GM20000 (cell line): ENCODE measurements at regions not wholly inside any gene's neighbourhood (a gene's known extent, or its start where the extent isn't known, plus 50 kb on each side); places are given as distances from the start of the nearest gene placed in this dataset.

Source experiments
- DNase-seq: peaks from one replicate; pipeline ENCODE4 v3.0.0; 2012; ENCODE audit warnings: low spot score
- TF ChIP-seq, protein P1 (sequence below): IDR thresholded peaks from 2 replicates; pipeline ENCODE4 v1.5.1; 2012; ENCODE audit warnings: mild to moderate bottlenecking, control low read depth; ENCODE audit errors: extremely low read depth, missing control alignments

DNA sequence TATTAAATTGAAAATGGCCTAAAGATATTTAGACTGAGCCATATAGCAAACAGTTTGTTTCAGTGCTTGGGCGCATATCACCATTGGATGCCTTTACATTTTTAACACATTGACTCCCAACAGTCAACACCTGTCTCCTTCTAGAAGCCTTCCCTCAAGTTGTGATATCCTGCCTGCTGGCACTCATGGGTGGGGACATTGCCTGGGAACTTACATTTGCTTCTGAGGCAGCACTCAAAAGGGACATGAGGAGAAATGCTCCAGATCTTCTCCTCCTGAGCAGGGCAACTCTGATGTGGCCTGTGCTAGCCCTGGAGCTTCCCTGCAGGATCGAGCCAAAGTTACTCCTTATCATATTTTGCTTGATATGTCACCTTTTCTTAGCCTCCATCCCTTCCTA lies 392.2 kb downstream of the CDH7 start:
- TF ChIP-seq, protein P1, sequence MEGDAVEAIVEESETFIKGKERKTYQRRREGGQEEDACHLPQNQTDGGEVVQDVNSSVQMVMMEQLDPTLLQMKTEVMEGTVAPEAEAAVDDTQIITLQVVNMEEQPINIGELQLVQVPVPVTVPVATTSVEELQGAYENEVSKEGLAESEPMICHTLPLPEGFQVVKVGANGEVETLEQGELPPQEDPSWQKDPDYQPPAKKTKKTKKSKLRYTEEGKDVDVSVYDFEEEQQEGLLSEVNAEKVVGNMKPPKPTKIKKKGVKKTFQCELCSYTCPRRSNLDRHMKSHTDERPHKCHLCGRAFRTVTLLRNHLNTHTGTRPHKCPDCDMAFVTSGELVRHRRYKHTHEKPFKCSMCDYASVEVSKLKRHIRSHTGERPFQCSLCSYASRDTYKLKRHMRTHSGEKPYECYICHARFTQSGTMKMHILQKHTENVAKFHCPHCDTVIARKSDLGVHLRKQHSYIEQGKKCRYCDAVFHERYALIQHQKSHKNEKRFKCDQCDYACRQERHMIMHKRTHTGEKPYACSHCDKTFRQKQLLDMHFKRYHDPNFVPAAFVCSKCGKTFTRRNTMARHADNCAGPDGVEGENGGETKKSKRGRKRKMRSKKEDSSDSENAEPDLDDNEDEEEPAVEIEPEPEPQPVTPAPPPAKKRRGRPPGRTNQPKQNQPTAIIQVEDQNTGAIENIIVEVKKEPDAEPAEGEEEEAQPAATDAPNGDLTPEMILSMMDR, result no peak
- DNase-seq, result no peak

DNA sequence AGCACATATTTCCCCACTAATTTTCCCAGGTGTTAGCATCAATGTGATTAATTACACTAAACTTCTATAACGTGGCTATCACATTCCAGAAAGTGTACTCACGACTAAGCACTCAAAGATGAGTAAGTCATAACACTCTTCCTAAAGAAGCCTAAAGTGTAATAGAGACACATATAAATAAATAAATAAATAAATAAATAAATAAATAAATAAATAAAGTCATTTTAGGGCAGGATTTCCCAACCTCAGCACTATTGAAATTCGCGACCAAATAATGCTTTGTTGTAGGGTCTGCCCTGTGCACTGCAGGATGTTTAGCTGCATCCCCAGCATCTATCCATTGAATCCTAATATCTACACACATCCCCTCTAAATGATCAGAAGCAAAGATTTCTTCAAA lies 390.9 kb downstream of the CDH7 start:
- no peak for DNase-seq
- TF ChIP-seq, protein P1, result no peak

- TF ChIP-seq, protein P1, result no peak
- DNase-seq, result no peak
These were observed 387.8 kb downstream of the CDH7 start for GRCh38 chr18:66138642-66139041.

- DNase-seq, result no peak
- TF ChIP-seq, protein P1, result no peak
These were observed 385.2 kb downstream of the CDH7 start for GRCh38 chr18:66136039-66136438.

DNA sequence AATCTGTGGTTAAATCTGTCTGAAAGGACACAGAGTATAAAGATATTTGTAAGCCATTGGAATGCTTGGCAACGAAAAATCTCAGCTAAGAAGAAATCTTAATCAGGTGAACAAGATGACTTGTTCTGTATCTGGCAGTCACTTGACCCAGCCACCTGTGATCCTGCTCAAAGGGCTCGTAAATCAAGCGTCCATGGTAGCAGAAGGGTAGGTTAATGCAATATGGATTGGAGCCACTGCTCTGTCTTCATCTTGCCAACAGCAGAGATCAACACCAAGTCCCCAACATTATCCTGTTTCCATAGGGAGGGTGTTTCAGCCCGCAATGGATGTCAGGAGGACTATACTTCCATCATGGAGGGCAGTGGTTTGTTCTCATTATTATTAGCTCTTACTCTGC lies 378.4 kb downstream of the CDH7 start:
- TF ChIP-seq, protein P1, result no peak
- no peak for DNase-seq

- TF ChIP-seq, protein P1, result no peak
- DNase-seq, result no peak
These were observed 375.5 kb downstream of the CDH7 start for GRCh38 chr18:66126266-66126665.

DNA sequence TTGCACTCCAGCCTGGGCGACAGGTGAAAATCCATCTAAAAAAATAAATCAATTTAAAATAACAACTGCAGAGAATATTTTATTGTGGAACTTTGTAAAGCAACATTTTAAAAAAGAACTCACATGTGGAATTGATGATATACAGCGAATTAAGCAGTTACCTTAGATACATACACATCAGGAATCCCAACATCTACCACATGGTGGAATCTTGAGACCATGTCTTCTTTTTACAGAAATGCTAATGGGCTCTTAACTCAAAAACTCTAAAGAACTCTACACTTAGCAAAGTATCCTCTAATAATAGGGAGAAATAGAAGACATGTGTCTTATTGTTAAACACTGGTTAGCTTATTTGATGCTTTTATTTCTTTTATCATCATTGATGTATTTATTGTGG lies 373.6 kb downstream of the CDH7 start:
- no peak for DNase-seq
- TF ChIP-seq, protein P1, result no peak
